ENCODE measurements at regions not wholly inside any gene's neighbourhood (a gene's known extent, or its start where the extent isn't known, plus 50 kb on each side); places are given as distances from the start of the nearest gene placed in this dataset.

- H3K27ac Mint-ChIP-seq: no peak overlapping the region
- H3K36me3 Mint-ChIP-seq: no peaks in the 10 kb centered on the region
- peaks cover 4 to 6% of the 10 kb centered on the region in 2 donors for H3K9me3 Mint-ChIP-seq
- DNase-seq (ENCODE audit: low spot score in 2 of 2) (no peak), ATAC-seq (no peak)
These were observed 74.6 kb upstream of the TMTC1 start for GRCh38 chr12:29858270-29858786.

- DNase-seq (ENCODE audit: low spot score in 2 of 2): no peak
- no peak for ATAC-seq
- Mint-ChIP-seq H3K36me3 (peaks cover 0 to 18% of the 10 kb centered on the region in 2 donors), H3K27ac (no peak overlapping the region), H3K9me3 (peaks cover 10 to 12% of the 10 kb centered on the region in 2 donors)
These were observed 63.5 kb upstream of the TMTC1 start for GRCh38 chr12:29847246-29847645.

- Mint-ChIP-seq H3K9me3 (peaks cover 8 to 16% of the 10 kb centered on the region in 2 donors), H3K27ac (no peak overlapping the region), H3K36me3 (peaks cover 0 to 12% of the 10 kb centered on the region in 2 donors)
- DNase-seq (ENCODE audit: low spot score in 2 of 2) (no peak), ATAC-seq (no peak)
These were observed 60.9 kb upstream of the TMTC1 start for GRCh38 chr12:29844667-29845066.

DNA sequence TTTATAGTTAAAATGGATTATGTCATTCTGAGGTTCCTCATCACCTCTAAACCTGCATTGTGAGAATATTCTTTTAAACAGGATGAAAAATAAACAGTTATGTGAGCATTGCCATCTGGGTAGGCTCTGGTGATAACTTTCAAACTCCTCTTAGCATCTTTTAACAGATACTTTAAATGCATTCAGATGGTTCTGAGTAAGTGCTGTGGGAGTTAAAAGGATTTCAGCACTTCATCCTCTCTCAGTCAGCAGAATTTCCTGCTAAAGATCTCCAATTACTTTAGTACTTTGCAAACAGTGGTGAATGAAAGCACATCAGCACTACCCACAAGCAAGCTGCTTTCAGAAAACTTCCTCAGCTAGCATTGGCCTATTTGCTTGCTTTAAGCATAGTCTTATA is 59.3 kb upstream of the TMTC1 start:
- Mint-ChIP-seq H3K27ac (no peak overlapping the region), H3K36me3 (peaks cover 0 to 20% of the 10 kb centered on the region in 2 donors), H3K9me3 (peaks cover 21 to 25% of the 10 kb centered on the region in 2 donors)
- DNase-seq (ENCODE audit: low spot score in 2 of 2): no peak
- no peak for ATAC-seq

DNA sequence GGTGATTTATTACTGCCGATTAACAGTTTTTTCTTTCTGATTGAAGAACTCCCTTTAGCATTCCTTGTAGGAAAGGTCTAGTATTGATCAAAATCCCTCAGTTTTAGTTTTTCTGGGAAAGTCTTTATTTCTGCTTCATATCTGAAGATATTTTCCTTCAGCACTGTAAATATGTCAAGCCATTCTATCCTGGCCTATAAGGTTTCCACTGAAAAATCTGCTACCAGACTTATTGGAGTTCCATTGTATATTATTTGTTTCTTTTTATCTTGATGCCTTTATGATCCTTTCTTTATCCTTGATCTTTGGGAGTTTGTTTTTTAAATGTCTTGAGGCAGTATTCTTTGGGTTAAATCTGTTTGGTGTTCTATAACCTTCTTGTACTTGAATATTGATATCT is 55.0 kb upstream of the TMTC1 start:
- ATAC-seq (no peak), DNase-seq (ENCODE audit: low spot score in 2 of 2) (no peak)
- no peak overlapping the region for H3K27ac Mint-ChIP-seq

More for the DNA sequence above, 55.0 kb upstream of the TMTC1 start:
- Mint-ChIP-seq H3K9me3 (peaks cover 27 to 29% of the 10 kb centered on the region in 2 donors), H3K36me3 (peaks cover 0 to 14% of the 10 kb centered on the region in 2 donors)

Measured in activated naive CD4-positive, alpha-beta T cell treated with anti-CD3 and anti-CD28 coated beads, Interleukin-2, amount 50 U/mL, for 72 hours (primary cell).